ENCODE measurements at regions not wholly inside any gene's neighbourhood (a gene's known extent, or its start where the extent isn't known, plus 50 kb on each side); places are given as distances from the start of the nearest gene placed in this dataset.

- DNase-seq, result no peak
These were observed 59.3 kb upstream of the DIO3 start for GRCh38 chr14:101501858-101502615.

GRCh38 chr14:101502761-101503392 lies 58.4 kb upstream of the DIO3 start:
- DNase-seq, result no peak

GRCh38 chr14:101503431-101504095 lies 57.7 kb upstream of the DIO3 start:
- DNase-seq, result no peak

- no peak for DNase-seq
These were observed 57.0 kb upstream of the DIO3 start for GRCh38 chr14:101504096-101504948.

- no peak for DNase-seq
These were observed 55.9 kb upstream of the DIO3 start for GRCh38 chr14:101505236-101505970.

- DNase-seq, result no peak
These were observed 54.9 kb upstream of the DIO3 start for GRCh38 chr14:101506211-101506925.

- no peak for DNase-seq
These were observed 54.1 kb upstream of the DIO3 start for GRCh38 chr14:101506926-101507835.

GRCh38 chr14:101507836-101508150 lies 53.5 kb upstream of the DIO3 start:
- no peak for DNase-seq

GRCh38 chr14:101508196-101508947 lies 52.9 kb upstream of the DIO3 start:
- no peak for DNase-seq

- no peak for DNase-seq
These were observed 52.2 kb upstream of the DIO3 start for GRCh38 chr14:101508948-101509729.

- DNase-seq, result no peak
These were observed 51.4 kb upstream of the DIO3 start for GRCh38 chr14:101509730-101510371.

- no peak for DNase-seq
These were observed 50.1 kb upstream of the DIO3 start for GRCh38 chr14:101511199-101511598.

All from NCI-H1436 (cell line).